Activated CD8-positive, alpha-beta memory T cell treated with anti-CD3 and anti-CD28 coated beads, Interleukin-2, amount 50 U/mL, for 48 hours (primary cell): ENCODE measurements at regions not wholly inside any gene's neighbourhood (a gene's known extent, or its start where the extent isn't known, plus 50 kb on each side); places are given as distances from the start of the nearest gene placed in this dataset.

Experiments used
- DNase-seq: peaks from one replicate; pipeline ENCODE4 v3.0.0-alpha.2; 2020

- DNase-seq: no peak
Measured at GRCh38 chr2:235170536-235171521, 219.0 kb downstream of the SH3BP4 start.

DNA sequence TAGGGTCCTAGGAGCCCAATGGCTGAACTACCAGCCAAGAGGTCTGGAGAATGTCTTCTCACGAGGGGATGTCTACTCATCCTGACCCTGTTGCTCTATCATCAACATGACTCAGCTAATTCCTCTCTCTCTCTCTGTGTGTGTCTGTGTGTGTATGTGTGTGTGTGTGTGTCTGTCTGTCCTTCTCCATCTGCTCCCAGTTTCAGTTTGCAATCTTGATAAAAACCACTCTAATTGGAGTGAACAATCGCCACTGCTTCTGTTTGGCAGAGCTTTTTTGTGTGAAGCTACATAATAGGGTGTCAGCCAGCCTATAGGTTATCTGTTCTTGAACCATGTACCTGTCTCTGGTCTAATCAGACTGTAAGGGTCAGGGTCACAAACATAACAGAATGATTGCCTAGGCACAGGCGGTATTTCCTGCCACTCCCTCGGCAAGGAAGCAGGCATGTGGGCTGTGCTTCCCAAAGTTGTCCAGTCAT lies 219.8 kb downstream of the SH3BP4 start:
- no peak for DNase-seq

DNA sequence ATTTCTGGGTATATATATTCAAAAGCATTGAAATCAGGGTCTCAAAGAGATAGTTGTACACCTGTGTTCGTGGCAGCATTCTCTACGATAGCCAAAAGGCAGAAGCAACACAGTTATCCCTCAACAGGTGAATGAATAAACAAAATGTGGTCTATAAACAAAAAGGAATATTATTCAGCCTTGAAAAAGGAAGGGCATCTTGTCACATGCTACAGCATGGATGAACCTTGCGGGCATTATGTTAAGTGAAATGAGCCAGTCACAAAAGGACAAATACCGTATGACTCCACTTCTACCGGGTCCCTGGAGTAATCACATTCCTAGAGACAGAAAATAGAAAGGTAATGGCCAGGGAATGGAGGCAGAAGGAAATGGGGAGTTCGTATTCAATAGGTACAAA lies 228.8 kb downstream of the SH3BP4 start:
- no peak for DNase-seq

- DNase-seq: no peak
Measured at GRCh38 chr2:235183786-235184185, 232.0 kb downstream of the SH3BP4 start.

- DNase-seq: no peak
Measured at GRCh38 chr2:235187806-235188205, 236.0 kb downstream of the SH3BP4 start.

GRCh38 chr2:235191486-235191885 lies 239.7 kb downstream of the SH3BP4 start:
- no peak for DNase-seq

GRCh38 chr2:235191978-235192377 lies 240.2 kb downstream of the SH3BP4 start:
- no peak for DNase-seq

DNA sequence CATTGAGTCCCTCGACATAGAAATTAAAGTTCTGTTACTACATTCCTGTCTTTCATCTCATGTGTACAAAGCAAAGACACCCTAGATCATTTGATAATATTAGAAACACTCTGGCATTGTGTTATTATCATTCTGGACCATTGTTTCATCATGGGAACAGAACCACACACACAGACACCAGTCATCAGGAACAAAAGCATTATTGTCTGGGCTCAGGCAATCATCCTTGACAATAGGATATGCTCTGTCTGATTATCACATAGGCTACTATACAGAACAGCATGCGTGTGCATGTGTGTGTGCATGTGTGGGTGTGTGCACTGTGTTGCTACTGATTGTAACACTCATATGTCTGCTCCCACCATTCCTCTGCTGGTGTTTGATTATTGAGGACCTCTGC lies 242.5 kb downstream of the SH3BP4 start:
- no peak for DNase-seq

DNA sequence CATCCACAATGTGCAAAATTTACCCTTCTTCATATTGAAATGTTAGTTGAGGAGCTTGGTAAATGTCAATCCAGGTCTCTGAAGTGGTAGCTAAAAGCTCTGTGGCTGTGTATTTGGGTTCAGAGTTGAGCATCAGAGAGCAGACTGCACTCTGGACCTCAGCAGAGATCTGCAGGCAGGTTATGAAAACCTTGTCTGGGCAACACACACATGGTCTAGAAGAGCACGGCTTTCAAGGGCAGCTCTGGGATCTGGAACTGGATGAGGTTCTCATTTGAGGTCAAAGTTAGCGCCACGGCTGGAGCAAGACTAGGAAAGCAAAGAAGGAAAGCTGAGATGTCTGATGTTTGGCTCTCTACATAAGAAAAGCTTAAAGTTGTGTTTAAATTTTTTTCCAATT lies 243.0 kb downstream of the SH3BP4 start:
- DNase-seq: no peak

- DNase-seq: no peak
Measured at GRCh38 chr2:235195921-235196320, 244.1 kb downstream of the SH3BP4 start.

- no peak for DNase-seq
Measured at GRCh38 chr2:235199128-235199527, 247.3 kb downstream of the SH3BP4 start.

- DNase-seq: no peak
Measured at GRCh38 chr2:235200216-235200615, 248.4 kb downstream of the SH3BP4 start.

DNA sequence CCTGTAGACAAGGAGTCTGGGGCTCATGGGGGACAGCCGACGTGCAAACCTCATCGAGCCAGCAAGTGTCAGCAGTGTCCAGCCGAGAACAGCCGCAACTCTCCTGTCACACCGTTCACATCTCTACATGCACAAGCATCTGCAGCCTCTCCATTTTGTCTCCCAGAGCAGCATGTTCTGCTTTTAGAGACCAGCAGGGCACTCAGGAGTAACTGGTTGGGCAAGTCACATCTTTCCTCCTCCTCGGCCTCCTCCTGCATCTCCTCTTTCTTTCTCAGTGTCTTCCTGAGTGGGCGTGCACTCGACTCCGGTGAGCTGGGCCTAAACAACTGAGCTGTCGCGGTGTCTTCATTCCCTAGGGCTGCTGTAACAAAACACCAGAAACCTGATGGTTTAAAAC lies 249.9 kb downstream of the SH3BP4 start:
- DNase-seq: no peak

DNA sequence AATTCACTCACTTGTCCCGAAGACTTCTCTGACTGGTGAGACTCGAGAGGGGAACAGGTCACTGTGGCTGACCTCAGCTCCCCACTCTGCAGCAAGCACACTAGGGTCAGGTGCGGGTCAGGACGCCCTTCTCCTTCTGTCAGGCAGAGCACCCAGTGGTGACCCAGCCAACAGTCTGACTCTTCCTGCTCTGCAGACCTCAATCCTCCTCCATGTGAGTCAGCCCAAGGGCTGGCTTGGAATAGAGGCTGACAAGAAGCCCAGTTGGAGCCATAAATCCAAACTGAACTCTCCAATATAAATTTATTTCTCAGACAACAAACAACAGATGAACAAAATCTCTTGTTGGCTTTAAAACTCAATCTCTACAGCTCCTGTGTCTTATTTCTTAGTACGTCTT lies 253.1 kb downstream of the SH3BP4 start:
- no peak for DNase-seq

- DNase-seq: no peak
Measured at GRCh38 chr2:235206399-235206798, 254.6 kb downstream of the SH3BP4 start.

DNA sequence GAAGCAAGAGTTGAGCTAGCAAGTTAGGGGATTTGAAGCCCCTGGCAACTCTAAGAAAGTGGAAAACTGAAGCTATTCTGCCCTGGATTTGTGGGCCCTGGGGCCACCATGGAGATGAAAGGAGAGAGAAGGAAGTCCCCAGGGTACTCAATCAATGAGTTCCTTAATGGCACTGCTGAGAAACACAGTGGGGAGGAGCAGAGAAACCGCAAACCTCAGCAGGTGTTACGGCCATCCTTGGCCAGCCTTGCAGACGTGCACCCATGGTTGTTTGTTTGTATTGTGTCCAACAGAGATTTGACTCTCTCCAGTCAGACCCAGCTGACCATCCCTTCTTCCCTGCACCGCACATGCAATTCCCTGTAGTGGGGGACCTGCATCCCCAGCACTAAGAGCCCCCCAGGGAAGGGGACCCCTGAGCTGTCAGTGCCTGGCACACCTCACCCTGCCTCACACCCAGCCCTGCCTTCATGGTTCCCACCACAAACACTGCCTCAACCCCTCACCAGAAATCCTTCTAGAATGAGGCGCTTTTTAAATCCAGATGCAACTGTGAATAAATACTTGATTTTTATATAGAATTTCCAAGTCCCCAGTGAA lies 255.3 kb downstream of the SH3BP4 start:
- DNase-seq: no peak

- no peak for DNase-seq
Measured at GRCh38 chr2:235211056-235211455, 259.2 kb downstream of the SH3BP4 start.

DNA sequence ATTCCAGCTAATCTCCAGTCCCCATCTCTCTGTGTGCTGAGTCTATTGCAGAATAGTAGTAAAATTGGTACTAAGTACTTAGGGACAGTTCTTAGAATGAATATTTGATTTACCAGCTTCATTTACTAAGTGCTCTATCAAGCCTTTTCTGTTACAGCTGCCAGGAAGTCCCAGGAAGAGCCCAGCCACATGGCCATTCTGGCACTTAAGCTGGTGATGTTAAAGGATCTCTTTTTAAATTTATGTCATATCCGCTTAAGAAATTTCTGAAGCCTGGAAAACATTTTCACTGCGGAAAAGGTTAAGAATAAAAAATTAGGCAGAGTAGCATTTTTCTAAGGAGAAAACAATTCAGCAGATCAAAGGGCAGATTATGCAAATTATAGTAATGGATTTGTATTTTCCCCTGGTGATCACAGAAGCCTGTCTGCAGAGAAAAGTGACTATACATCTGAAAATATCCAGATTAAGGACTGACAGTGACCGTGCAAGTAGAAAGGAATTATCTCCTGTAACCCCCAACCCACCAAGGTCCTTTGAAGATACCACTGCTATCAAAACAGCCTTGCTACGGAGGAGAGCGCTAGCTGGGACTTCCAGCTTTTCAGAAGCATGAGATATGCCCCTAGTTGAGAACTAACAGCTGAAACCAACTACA lies 260.8 kb downstream of the SH3BP4 start:
- no peak for DNase-seq

DNA sequence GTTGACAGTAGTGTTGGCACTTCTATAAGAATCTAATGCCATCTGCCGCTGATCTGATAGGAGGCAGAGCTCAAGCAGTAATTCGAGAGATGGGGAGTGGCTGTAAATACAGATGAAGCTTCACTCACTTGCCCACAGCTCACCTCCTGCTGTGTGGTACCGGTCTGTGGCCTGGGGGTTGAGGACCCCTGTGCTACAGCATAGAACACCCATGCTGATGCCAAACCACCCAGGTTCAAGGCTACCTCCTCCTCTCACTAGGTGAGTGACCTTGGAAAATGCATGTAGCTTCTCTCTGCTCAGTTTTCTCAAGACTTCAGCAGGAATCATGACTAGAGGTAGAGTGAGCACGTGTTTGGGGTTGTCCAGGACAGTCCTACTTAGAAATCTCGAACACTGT lies 263.4 kb downstream of the SH3BP4 start:
- no peak for DNase-seq

GRCh38 chr2:235216901-235217300 lies 265.1 kb downstream of the SH3BP4 start:
- no peak for DNase-seq

- no peak for DNase-seq
Measured at GRCh38 chr2:235217846-235218245, 266.0 kb downstream of the SH3BP4 start.

- no peak for DNase-seq
Measured at GRCh38 chr2:235218486-235218907, 266.7 kb downstream of the SH3BP4 start.

- no peak for DNase-seq
Measured at GRCh38 chr2:235219048-235219447, 267.2 kb downstream of the SH3BP4 start.

DNA sequence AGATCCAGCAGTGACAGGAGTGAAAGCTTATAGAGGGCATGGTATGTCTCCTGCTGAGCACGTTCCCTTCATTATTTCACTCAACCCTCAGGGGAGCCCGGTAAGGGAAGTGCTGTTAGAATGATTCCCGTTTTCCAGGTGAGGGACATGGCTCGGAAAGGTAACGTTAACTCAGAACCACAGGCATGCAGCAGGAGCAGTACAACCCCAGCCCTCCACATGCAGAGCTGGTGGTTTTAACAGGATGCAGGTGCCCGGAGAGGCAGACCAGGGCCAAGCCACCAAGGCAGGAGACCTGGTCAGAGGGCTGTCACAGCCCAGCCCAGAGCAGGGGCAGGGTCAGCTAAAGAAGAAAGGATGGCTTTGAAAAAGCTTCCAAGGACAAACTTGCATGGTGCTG lies 268.5 kb downstream of the SH3BP4 start:
- no peak for DNase-seq
